MCF 10A (cell line): ENCODE measurements at regions not wholly inside any gene's neighbourhood (a gene's known extent, or its start where the extent isn't known, plus 50 kb on each side); places are given as distances from the start of the nearest gene placed in this dataset.

Experiments used
- BruUV-seq: library from RNA; stranded (reverse); fragments of 400-500 nt; replicated peaks from 2 replicates; lab custom pipeline; 2021; lab: Mats Ljungman, UMichigan
- CTCF ChIA-PET: fragments of 300-600 bp; sonication (Branson Sonifier 250); formaldehyde crosslinking; extraction: SDS; loops from one replicate; lab custom pipeline; 2021; ENCODE audit warnings: antibody characterized with exemption, inconsistent platforms; lab: Yijun Ruan, JAX
- POLR2A ChIA-PET: fragments of 300-600, 350-650 bp; sonication (Branson Sonifier 250); formaldehyde crosslinking; extraction: SDS; loops from one replicate; lab custom pipeline; 2020; ENCODE audit warnings: antibody characterized with exemption, inconsistent platforms; lab: Yijun Ruan, JAX
- DNase-seq: peaks from one replicate; pipeline ENCODE4 v3.0.0-alpha.2; 2018; ENCODE audit not compliant: unreplicated experiment
- H3K27ac Mint-ChIP-seq: one replicate; pipeline ENCODE4 v1.8.0; 2022; ENCODE audit warnings: mild to moderate bottlenecking, low read depth, mixed read lengths; ENCODE audit not compliant: unreplicated experiment
- H3K27me3 Mint-ChIP-seq: one replicate; pipeline ENCODE4 v1.8.0; 2022; ENCODE audit warnings: mixed read lengths; ENCODE audit not compliant: insufficient read depth, unreplicated experiment
- H3K36me3 Mint-ChIP-seq: one replicate; pipeline ENCODE4 v1.8.0; 2022; ENCODE audit warnings: mild to moderate bottlenecking, moderate library complexity, mixed read lengths; ENCODE audit not compliant: insufficient read depth, unreplicated experiment
- H3K4me1 Mint-ChIP-seq: one replicate; pipeline ENCODE4 v1.8.0; 2022; ENCODE audit warnings: mixed read lengths; ENCODE audit not compliant: insufficient read depth, unreplicated experiment
- H3K4me3 Mint-ChIP-seq: one replicate; pipeline ENCODE4 v1.8.0; 2022; ENCODE audit warnings: mild to moderate bottlenecking, moderate library complexity, mixed read lengths; ENCODE audit not compliant: unreplicated experiment
- H3K9me3 Mint-ChIP-seq: one replicate; pipeline ENCODE4 v1.8.0; 2022; ENCODE audit warnings: mixed read lengths; ENCODE audit not compliant: unreplicated experiment
- CTCF ChIP-seq: fragments of 200-600 bp; IDR thresholded peaks from one replicate; pipeline ENCODE4 v1.8.0; 2022; ENCODE audit warnings: antibody characterized with exemption, mild to moderate bottlenecking; ENCODE audit not compliant: unreplicated experiment
- intact Hi-C: fragments of 100-400 bp; cut with micrococcal nuclease; formaldehyde crosslinking; loops from 2 replicates; pipeline ENCODE4 v1.14.1; 2022

GRCh38 chr2:149739883-149740265 is 152.3 kb upstream of the MMADHC start:
- no peak for TF ChIP-seq CTCF
- intact Hi-C loops, result loop anchor here (10.0 kb wide), 1 partner anchor 875 kb away; no protein-coding TSS in a partner anchor
- CTCF ChIA-PET, result interaction anchor here (1.2 kb wide), 1 partner anchor 22 kb away, joined by 4 read pairs; no protein-coding TSS in a partner anchor
- no TSS peak for BruUV-seq
- H3K27me3 Mint-ChIP-seq, result no peaks in the 10 kb centered on the region
- no peak overlapping the region for H3K4me3 Mint-ChIP-seq
- no peak overlapping the region for H3K27ac Mint-ChIP-seq
- DNase-seq, result no peak
- POLR2A ChIA-PET, result no interaction called here
- peaks cover 42% of the 10 kb centered on the region for H3K4me1 Mint-ChIP-seq
- no peaks in the 10 kb centered on the region for H3K9me3 Mint-ChIP-seq
- H3K36me3 Mint-ChIP-seq, result no peaks in the 10 kb centered on the region

- intact Hi-C loops, result loop anchor here (10.0 kb wide), 1 partner anchor 875 kb away; no protein-coding TSS in a partner anchor
- POLR2A ChIA-PET, result interaction anchor here (1.4 kb wide), 1 partner anchor 10 kb away, joined by 5 read pairs; no protein-coding TSS in a partner anchor
Measured at GRCh38 chr2:149739171-149739882, 151.8 kb upstream of the MMADHC start.

GRCh38 chr2:149738767-149739166 is 151.2 kb upstream of the MMADHC start:
- H3K9me3 Mint-ChIP-seq, result no peaks in the 10 kb centered on the region
- H3K4me1 Mint-ChIP-seq, result peaks cover 40% of the 10 kb centered on the region
- H3K27ac Mint-ChIP-seq, result peak overlapping the region; percentile 4
- no peak for DNase-seq
- POLR2A ChIA-PET, result interaction anchor here (0.6 to 1.4 kb wide), 2 partner anchors 11 to 153 kb away, joined by 3 to 5 read pairs; no protein-coding TSS in a partner anchor
- no TSS peak for BruUV-seq
- no peak overlapping the region for H3K4me3 Mint-ChIP-seq
- no peaks in the 10 kb centered on the region for H3K27me3 Mint-ChIP-seq
- CTCF ChIA-PET, result interaction anchor here (1.0 to 1.1 kb wide), 2 partner anchors 91 to 141 kb away, joined by 4 to 6 read pairs; no protein-coding TSS in a partner anchor
- intact Hi-C loops, result loop anchor here (10.0 kb wide), 1 partner anchor 876 kb away; no protein-coding TSS in a partner anchor
- TF ChIP-seq CTCF, result no peak
- no peaks in the 10 kb centered on the region for H3K36me3 Mint-ChIP-seq

More at GRCh38 chr2:149739171-149739882, 151.8 kb upstream of the MMADHC start:
- TF ChIP-seq CTCF, result no peak
- peaks cover 40% of the 10 kb centered on the region for H3K4me1 Mint-ChIP-seq
- H3K27ac Mint-ChIP-seq, result peak overlapping the region; percentile 4
- no peak for DNase-seq
- CTCF ChIA-PET, result interaction anchor here (1.0 to 1.2 kb wide), 3 partner anchors 21 to 142 kb away, joined by 4 to 6 read pairs (median 4); no protein-coding TSS in a partner anchor
- no peaks in the 10 kb centered on the region for H3K36me3 Mint-ChIP-seq
- no peaks in the 10 kb centered on the region for H3K9me3 Mint-ChIP-seq
- no peak overlapping the region for H3K4me3 Mint-ChIP-seq
- no TSS peak for BruUV-seq
- no peaks in the 10 kb centered on the region for H3K27me3 Mint-ChIP-seq

- no peak for DNase-seq
- no peak for TF ChIP-seq CTCF
- Mint-ChIP-seq H3K27me3 (no peaks in the 10 kb centered on the region), H3K36me3 (no peaks in the 10 kb centered on the region), H3K27ac (no peak overlapping the region), H3K4me1 (peaks cover 32% of the 10 kb centered on the region), H3K9me3 (no peaks in the 10 kb centered on the region), H3K4me3 (no peak overlapping the region)
- intact Hi-C loops, result loop anchor here (10.0 kb wide), 1 partner anchor 877 kb away; no protein-coding TSS in a partner anchor
- no TSS peak for BruUV-seq
- POLR2A ChIA-PET, result interaction anchor here (1.4 kb wide), 1 partner anchor 12 kb away, joined by 5 read pairs; no protein-coding TSS in a partner anchor
- CTCF ChIA-PET, result interaction anchor here (1.0 kb wide), 1 partner anchor 90 kb away, joined by 4 read pairs; no protein-coding TSS in a partner anchor
Measured at GRCh38 chr2:149737896-149738295, 150.3 kb upstream of the MMADHC start.
